Activated CD8-positive, alpha-beta memory T cell treated with anti-CD3 and anti-CD28 coated beads, Interleukin-2, amount 10 ng/mL, durations not matched to agents 7 days and 5 days (primary cell): ENCODE measurements at regions not wholly inside any gene's neighbourhood (a gene's known extent, or its start where the extent isn't known, plus 50 kb on each side); places are given as distances from the start of the nearest gene placed in this dataset.

Experiments used
- ATAC-seq: fragments of 150-1000 bp; cut with Tn5 transposase; one replicate; pipeline ENCODE4 v1.10.0; 2021; ENCODE audit warnings: moderate library complexity
- CTCF ChIA-PET: fragments of 350-600 bp; sonication (Branson Sonifier 250); formaldehyde crosslinking; loops from one replicate; lab custom pipeline; 2021; ENCODE audit warnings: antibody characterized with exemption; lab: Charles Lee
- DNase-seq: peaks from one replicate; pipeline ENCODE4 v3.0.0-alpha.2; 2020
- H3K27ac Mint-ChIP-seq: one replicate; pipeline ENCODE4 v1.8.0; 2021; ENCODE audit warnings: mild to moderate bottlenecking, mixed read lengths
- H3K27me3 Mint-ChIP-seq: one replicate; pipeline ENCODE4 v1.8.0; 2021; ENCODE audit warnings: mixed read lengths
- H3K36me3 Mint-ChIP-seq: one replicate; pipeline ENCODE4 v1.8.0; 2021; ENCODE audit warnings: mild to moderate bottlenecking, mixed read lengths
- H3K4me1 Mint-ChIP-seq: one replicate; pipeline ENCODE4 v1.8.0; 2021; ENCODE audit warnings: mixed read lengths
- H3K4me3 Mint-ChIP-seq: one replicate; pipeline ENCODE4 v1.8.0; 2021; ENCODE audit warnings: mild to moderate bottlenecking, moderate library complexity, mixed read lengths
- H3K9me3 Mint-ChIP-seq: one replicate; pipeline ENCODE4 v1.8.0; 2022; ENCODE audit warnings: low read depth, mixed read lengths

DNA sequence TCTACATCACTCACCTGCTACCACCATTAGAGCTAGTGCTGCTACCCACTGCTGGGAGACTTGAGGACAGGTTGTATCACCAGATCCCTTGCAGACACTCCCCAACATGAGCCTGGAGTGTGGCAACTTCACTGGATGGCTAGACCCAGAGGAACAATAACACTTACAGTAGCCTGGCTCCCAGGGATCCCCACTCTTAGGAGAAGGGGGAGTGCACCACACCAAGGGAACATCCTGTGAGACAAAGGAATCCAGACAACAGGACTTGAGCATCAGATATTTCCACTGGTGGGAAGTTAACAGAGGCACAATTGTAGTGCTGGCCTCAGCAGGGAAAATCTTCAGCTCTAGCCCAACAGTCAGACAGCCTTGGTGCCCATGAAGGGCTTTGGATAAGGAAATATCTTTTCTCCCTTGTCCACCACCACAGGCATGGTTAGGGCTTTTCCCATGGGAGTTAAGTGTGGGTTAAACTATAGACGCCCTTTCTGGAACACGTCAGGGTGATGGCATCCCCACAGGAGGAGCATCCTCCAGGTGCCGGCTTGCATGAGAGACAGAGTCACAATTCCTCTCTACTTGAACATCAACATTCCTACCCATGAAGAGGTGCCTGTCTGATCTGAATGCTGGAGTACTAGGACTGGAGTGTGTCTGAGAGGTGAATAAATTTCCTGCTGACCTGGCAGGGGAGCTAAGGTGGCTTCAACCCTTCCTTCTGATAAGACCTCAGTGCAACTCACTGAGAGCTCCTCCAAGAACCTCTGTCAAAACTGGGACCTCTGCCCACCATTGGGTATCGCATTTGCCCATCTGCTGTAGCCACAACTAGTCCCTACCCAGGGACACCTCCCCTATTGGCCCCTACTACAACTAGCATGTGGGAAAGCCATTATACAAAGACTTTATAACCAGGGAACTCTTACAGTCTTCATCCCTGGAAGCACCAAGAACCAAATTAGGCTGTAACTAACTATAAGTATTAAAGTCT is 55.4 kb upstream of the SIRPG start:
- DNase-seq = no peak
- CTCF ChIA-PET = no interaction called here
- Mint-ChIP-seq H3K36me3 (peaks cover 1% of the 10 kb centered on the region), H3K9me3 (peaks cover 2% of the 10 kb centered on the region), H3K27ac (no peak overlapping the region), H3K4me1 (peaks cover 5% of the 10 kb centered on the region), H3K4me3 (no peak overlapping the region), H3K27me3 (peaks cover 16% of the 10 kb centered on the region)
- ATAC-seq = no peak

- peaks cover 1% of the 10 kb centered on the region for H3K36me3 Mint-ChIP-seq
- CTCF ChIA-PET = no interaction called here
- no peak for DNase-seq
- no peak overlapping the region for H3K27ac Mint-ChIP-seq
- no peak for ATAC-seq
- H3K9me3 Mint-ChIP-seq = peaks cover 2% of the 10 kb centered on the region
- H3K27me3 Mint-ChIP-seq = peaks cover 16% of the 10 kb centered on the region
- peaks cover 10% of the 10 kb centered on the region for H3K4me1 Mint-ChIP-seq
- H3K4me3 Mint-ChIP-seq = no peak overlapping the region
Observed at GRCh38 chr20:1711826-1712601, 54.4 kb upstream of the SIRPG start.

- H3K27ac Mint-ChIP-seq = no peak overlapping the region
- peaks cover 2% of the 10 kb centered on the region for H3K9me3 Mint-ChIP-seq
- H3K27me3 Mint-ChIP-seq = peaks cover 13% of the 10 kb centered on the region
- H3K36me3 Mint-ChIP-seq = peaks cover 1% of the 10 kb centered on the region
- no peak for ATAC-seq
- DNase-seq = no peak
- no peak overlapping the region for H3K4me3 Mint-ChIP-seq
- H3K4me1 Mint-ChIP-seq = peaks cover 10% of the 10 kb centered on the region
- CTCF ChIA-PET = no interaction called here
Observed at GRCh38 chr20:1711266-1711665, 53.7 kb upstream of the SIRPG start.

DNA sequence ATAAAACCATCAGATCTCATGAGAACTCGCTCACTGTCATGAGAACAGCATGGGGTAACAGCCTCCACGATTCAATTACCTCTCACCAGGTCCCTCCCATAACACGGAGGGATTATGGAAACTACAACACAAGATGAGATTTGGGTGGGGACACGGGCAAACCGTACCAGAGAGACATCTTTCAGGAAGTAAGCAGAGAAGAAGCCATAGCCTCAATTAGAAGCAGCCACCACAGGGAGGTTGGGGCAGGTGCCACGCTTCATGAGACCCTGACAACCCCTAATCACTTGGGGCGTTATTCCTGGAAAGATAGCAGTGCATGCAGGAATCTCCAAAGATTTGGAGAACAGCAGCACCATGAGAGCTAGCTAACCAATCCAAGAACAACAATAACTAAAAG is 52.9 kb upstream of the SIRPG start:
- Mint-ChIP-seq H3K4me3 (no peak overlapping the region), H3K9me3 (peaks cover 2% of the 10 kb centered on the region), H3K4me1 (peaks cover 10% of the 10 kb centered on the region), H3K27ac (no peak overlapping the region), H3K27me3 (peaks cover 7% of the 10 kb centered on the region), H3K36me3 (peaks cover 1% of the 10 kb centered on the region)
- DNase-seq (no peak), ATAC-seq (no peak)
- CTCF ChIA-PET = no interaction called here

GRCh38 chr20:1707588-1708449 is 50.2 kb upstream of the SIRPG start:
- H3K27me3 Mint-ChIP-seq = peaks cover 5% of the 10 kb centered on the region
- ATAC-seq = no peak
- H3K9me3 Mint-ChIP-seq = no peaks in the 10 kb centered on the region
- CTCF ChIA-PET = interaction anchor here (1.1 to 1.3 kb wide), 2 partner anchors 11 to 31 kb away, joined by 3 read pairs; no protein-coding TSS in a partner anchor
- peaks cover 3% of the 10 kb centered on the region for H3K36me3 Mint-ChIP-seq
- no peak for DNase-seq
- no peak overlapping the region for H3K27ac Mint-ChIP-seq
- peaks cover 10% of the 10 kb centered on the region for H3K4me1 Mint-ChIP-seq
- no peak overlapping the region for H3K4me3 Mint-ChIP-seq
